T-helper 1 cell treated with Interleukin-12 subunit alpha and Interleukin-12 subunit beta and Interleukin-4 antibody, amounts not matched to agents 30 ng/mL and 1 ng/mL, for 36 hours (primary cell): ENCODE measurements at regions not wholly inside any gene's neighbourhood (a gene's known extent, or its start where the extent isn't known, plus 50 kb on each side); places are given as distances from the start of the nearest gene placed in this dataset.
"Not testable (repeated sequence)": the region's sequence is repeated elsewhere in the genome, so short reads cannot be mapped to it uniquely, and the experiment has no call there.

Experiments used
- intact Hi-C: fragments of 100-400 bp; cut with micrococcal nuclease; formaldehyde crosslinking; loops from one replicate; pipeline ENCODE4 v1.15.1; 2024

DNA sequence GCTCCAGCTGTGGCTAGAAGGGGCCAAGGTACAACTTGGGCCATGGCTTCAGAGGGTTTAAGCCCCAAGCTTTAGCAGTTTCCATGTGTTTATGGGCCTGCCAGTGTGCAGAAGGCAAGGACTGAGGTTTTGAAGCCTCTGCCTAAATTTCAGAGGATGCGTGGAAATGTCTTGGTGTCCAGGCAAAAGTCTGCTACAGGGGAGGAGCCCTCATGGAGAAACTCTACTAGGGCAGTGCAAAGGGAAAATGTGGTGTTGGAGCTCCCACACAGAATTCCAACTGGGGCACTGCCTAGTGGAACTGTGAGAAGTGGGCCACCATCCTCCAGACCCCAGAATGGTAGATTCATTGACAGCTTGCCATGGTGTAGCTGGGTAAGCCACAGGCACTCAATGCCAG, 527.2 kb upstream of the RORB start:
- intact Hi-C loops = no loop called here

DNA sequence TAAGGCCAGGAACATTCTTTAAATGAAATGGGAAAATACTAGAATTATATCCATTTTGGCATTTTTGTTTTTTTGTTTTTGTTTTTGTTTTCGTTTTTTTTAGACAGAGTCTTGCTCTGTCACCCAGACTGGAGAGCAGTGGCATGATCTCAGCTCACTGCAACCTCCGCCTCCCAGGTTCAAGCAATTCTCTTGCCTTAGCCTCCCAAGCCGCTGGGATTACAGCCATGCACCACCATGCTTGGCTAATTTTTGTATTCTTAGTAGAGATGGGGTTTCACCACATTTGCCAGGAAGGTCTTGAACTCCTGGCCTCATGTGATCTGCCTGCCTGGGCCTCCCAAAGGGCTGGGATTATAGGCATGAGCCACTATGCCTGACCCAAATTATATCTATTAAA, 520.7 kb upstream of the RORB start:
- intact Hi-C loops = not testable (repeated sequence)

DNA sequence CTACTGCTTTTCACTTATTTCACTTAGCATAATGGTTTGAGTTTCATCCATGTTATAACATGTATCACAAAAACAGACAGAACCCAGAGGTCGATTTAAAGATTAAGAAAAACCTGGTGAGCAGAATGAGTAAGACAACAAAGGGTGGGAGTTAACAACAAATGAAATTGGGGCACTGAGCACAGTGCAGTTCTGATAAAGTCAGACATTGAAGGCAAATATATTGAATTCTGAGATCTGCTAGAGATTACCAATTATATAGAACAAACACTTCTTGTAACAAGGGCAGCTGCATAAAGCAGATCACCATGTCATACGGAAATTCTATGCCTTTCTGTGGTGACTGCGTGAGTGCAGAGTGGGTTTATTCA, 517.3 kb upstream of the RORB start:
- intact Hi-C loops = no loop called here

GRCh38 chr9:73980754-73981153, 516.4 kb upstream of the RORB start:
- intact Hi-C loops = no loop called here

DNA sequence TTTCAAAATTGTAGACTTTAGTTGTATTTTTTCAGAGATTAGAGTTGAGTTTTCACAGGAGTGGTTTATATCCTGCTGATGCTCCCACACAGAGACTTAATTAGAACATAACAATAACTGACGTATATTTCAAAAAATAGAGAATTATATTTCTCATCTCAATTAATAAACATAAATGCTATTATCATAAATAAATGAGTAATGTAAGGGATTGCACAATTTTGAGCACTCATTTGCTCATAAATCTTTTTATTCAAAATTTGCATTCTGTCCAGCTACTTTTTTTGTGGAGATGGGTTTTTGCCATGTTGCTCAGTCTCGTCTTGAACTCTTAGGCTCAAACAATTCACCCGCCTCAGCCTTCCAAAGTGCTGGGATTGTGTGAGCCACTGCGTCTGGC, 515.7 kb upstream of the RORB start:
- intact Hi-C loops = no loop called here

DNA sequence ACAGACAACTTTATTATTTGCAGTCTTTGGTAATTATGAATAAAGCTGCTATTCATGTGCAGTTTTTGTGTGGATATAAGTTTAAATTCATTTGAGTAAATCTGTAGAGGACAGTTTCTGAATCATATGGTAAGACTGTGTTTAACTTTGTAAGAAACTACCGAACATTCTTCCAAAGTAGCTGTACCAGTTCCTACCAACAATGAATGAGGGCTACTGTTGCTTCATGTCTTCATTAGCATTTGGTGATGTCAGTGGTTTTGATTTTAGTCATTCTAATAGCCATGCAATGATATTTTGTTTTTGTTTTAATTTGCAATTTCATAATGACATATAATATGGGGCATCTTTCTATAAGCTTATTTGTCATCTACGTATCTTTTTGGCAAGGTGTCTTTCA, 501.3 kb upstream of the RORB start:
- intact Hi-C loops = loop anchor here (10.0 kb wide), 1 partner anchor 389 kb away; no protein-coding TSS in a partner anchor

GRCh38 chr9:73996844-73997243, 500.3 kb upstream of the RORB start:
- intact Hi-C loops = loop anchor here (10.0 kb wide), 1 partner anchor 388 kb away; no protein-coding TSS in a partner anchor

DNA sequence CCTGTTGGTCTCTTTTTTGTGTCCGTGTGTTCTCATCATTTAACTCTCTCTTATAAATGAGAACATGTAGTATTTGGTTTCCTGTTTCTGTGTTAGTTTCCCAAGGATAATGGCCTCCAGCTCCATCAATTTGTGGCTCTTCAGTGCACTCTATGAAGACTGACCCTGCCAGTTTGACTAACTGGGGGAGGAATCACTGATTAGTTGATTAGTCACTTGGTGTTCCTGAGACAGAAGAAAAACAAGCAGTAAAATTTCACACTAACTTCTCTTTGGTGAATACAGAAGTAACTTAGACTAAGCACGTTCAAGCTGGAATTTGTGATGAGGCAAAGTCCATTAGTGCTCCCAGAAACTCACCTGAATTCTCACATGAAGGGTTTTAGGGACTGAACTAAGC, 495.8 kb upstream of the RORB start:
- intact Hi-C loops = no loop called here

- intact Hi-C loops = no loop called here
Measured at GRCh38 chr9:74006935-74007334, 490.2 kb upstream of the RORB start.

DNA sequence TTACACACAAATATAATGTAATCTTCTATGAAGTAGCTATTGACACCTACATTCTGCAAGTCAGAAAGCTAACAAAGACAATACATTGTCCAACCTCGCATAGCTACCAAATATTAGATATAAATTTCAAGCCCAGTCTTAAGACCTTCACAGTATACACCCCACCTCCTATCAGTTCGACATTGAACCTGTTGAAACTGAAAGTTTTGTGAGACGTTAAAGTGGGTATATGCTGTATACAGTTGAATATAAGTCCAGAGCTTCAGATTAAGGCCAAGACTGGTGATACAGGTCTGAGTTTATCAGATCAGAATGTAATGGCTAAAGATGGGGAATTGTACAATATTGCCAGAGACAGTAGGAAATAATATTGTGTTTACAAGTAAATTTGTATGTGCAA, 489.3 kb upstream of the RORB start:
- intact Hi-C loops = no loop called here

- intact Hi-C loops = no loop called here
Measured at GRCh38 chr9:74016004-74016403, 481.1 kb upstream of the RORB start.

GRCh38 chr9:74025402-74025925, 471.7 kb upstream of the RORB start:
- intact Hi-C loops = no loop called here

DNA sequence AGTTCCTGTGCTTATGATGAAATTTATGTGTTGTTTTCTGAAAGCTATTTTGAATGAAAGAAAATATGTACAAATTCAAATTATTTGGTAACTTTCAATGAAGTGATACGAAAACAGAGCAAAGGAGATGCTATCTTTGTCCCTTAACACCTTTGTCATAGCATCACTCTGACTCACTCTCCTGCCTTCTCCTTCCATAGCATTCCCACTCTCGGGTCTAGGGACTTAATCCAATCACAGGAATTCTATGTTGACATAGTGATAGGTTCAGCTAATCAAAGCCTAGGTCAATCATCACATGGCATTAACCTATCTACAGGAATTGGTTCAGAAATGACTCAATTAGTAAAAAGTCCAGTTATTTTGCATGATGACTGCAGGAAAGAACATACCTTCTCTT, 464.7 kb upstream of the RORB start:
- intact Hi-C loops = no loop called here

DNA sequence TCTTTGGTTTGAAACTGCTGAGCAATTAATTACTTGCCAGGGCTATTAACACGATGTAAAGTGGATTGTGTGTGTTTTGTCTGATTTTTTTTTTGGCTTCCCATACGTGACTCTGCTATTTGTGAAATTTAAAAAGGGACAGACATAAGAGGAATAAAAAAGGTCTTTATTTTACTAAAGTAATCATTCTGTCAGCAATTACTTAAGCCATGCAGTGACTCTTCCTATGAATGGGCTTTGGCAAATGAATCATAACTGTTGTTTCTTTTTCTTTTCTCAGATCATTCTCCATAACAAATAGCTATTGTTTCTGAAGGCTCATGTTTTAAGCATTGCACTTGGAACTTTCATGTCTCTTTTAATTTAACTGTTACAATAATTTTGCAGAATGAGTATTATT, 461.3 kb upstream of the RORB start:
- intact Hi-C loops = no loop called here

- intact Hi-C loops = no loop called here
Measured at GRCh38 chr9:74036549-74037231, 460.4 kb upstream of the RORB start.

DNA sequence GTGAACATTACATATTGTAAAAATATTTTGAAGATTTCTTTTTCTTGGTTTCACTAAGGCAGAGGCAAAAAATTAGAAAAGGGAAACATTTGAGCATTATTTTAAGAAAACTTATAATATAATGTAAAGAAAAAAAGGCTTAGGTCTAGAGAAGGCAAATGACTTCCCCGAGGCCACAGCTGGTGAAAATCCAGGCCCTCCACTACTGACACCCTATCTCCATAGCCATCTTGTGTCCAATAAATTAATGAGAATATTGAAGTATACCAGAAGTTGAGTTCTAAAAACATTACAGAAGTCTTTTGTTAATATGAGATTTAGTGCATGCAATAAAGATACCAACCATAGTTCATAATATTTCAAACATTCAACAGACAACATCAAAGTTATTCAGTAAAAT, 459.9 kb upstream of the RORB start:
- intact Hi-C loops = no loop called here

GRCh38 chr9:74041588-74041987, 455.5 kb upstream of the RORB start:
- intact Hi-C loops = no loop called here

GRCh38 chr9:74044844-74045243, 452.3 kb upstream of the RORB start:
- intact Hi-C loops = no loop called here

DNA sequence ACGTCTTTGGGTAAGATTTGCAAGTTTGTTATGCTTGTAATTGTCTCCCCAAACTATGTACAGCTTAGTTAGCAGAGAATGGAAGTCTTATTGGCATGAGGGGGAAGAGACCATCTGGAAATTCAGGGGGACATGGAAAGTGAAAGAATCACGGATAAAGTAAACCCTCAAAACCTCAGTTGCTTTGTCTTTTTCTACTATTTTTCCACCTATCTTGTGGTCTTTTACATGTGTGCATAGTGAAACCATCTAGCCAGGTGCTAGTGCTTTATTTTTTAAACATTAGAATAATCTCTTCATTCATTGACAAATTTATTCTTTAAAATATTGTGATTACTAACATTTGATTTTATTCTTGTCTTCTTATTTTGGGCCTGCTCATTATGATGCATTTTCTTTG, 441.1 kb upstream of the RORB start:
- intact Hi-C loops = no loop called here

GRCh38 chr9:74057051-74057450, 440.1 kb upstream of the RORB start:
- intact Hi-C loops = not testable (repeated sequence)

DNA sequence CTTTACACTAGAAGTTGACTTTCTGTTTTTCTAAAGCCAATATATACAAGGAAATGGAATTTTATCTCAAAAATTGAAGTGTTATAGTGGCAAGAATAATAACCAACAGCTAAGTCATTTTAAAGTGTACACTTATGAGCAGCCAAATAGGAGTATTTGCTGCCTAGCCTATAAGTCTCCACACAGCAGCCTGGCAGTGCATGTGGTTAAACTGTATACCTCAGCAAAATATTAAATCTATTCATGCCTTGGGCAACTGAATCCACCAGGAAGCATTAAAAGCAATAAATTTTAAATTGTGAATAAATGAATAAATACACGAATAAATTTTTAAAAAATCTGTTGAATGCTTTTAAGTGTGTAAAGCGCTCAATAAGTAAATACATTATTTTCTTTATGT, 432.4 kb upstream of the RORB start:
- intact Hi-C loops = no loop called here

DNA sequence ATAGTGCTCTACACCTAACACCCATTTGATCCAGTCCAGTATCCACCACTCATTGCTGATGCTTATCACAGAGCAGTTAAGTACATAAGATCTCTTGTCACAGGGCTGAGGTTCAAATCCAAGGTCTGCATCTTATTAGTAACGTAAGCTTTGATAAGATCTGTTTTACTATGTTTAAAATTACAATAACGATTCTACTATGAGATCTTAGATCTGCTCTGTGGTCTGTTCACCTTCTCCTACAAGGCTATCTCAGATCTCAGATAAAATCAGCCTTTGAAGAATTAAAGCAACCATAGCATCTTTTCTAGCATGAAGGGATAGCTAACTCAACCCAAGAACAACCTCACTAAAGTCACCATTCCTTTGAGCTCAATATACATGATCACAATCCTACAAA, 431.0 kb upstream of the RORB start:
- intact Hi-C loops = no loop called here

DNA sequence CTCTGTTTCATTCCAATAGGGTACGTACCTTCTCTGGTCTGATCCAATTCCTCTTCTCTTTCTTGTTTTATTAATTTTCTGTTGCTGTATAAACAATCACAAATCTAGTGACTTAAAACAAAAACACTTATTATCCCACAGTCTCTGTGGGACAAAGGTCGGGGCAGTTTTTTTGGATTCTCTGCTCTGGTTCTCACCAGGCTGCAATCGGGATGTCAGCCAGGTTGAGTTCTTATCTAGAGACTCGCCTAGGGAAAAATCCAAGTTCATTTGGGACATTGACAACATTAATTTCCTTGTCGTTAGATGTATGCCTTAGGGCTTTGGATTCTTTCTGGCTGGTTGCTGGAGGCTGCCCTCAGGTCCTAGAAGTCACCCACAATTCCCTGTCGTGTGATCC, 430.5 kb upstream of the RORB start:
- intact Hi-C loops = no loop called here

- intact Hi-C loops = no loop called here
Measured at GRCh38 chr9:74071502-74071901, 425.6 kb upstream of the RORB start.
